DND-41 (cell line): ENCODE measurements at regions not wholly inside any gene's neighbourhood (a gene's known extent, or its start where the extent isn't known, plus 50 kb on each side); places are given as distances from the start of the nearest gene placed in this dataset.

Experiments used
- ATAC-seq: fragments of 200-7000 bp; cut with Tn5 transposase; 3 replicates; pipeline ENCODE4 v1.9.1; 2021; ENCODE audit warnings: low read depth; ENCODE audit not compliant: insufficient read depth
- DNase-seq: peaks from one replicate; pipeline ENCODE4 v3.0.0-alpha.2; 2020
- H2AFZ ChIP-seq: 2 replicates; pipeline ENCODE4 v1.6.0; 2012; ENCODE audit warnings: low read depth, low read length
- H3K27ac ChIP-seq: 2 replicates; pipeline ENCODE4 v1.5.1; 2012; ENCODE audit warnings: low read length, inconsistent platforms
- H3K27me3 ChIP-seq: fragments of 200-600 bp; sonication (generic); 2 replicates; pipeline ENCODE4 v1.6.0; 2012; ENCODE audit warnings: low read length, mild to moderate bottlenecking, inconsistent platforms; ENCODE audit not compliant: insufficient read depth, poor library complexity
- H3K36me3 ChIP-seq: 2 replicates; pipeline ENCODE4 v1.5.1; 2012; ENCODE audit warnings: low read length, inconsistent platforms; ENCODE audit not compliant: insufficient read depth
- H3K4me1 ChIP-seq: 2 replicates; pipeline ENCODE4 v1.5.1; 2012; ENCODE audit warnings: mild to moderate bottlenecking, low read length; ENCODE audit not compliant: insufficient read depth
- H3K4me2 ChIP-seq: 2 replicates; pipeline ENCODE4 v1.6.0; 2012; ENCODE audit warnings: mild to moderate bottlenecking, moderate library complexity, low read length, inconsistent platforms; ENCODE audit not compliant: insufficient read depth
- H3K4me3 ChIP-seq, 2 experiments: fragments of 200-600 bp in 1 of 2; shearing (Covaris generic) in 1 of 2; 2 replicates each; pipeline ENCODE4 v1.5.1; 2012 to 2016; ENCODE audit warnings: inconsistent platforms in 2 of 2, low read length in 2 of 2, mild to moderate bottlenecking in 2 of 2, low read depth in 1 of 2, moderate library complexity in 1 of 2
- H3K79me2 ChIP-seq: 2 replicates; pipeline ENCODE4 v1.6.0; 2012; ENCODE audit warnings: low read length, inconsistent platforms; ENCODE audit not compliant: insufficient read depth
- H3K9ac ChIP-seq: 2 replicates; pipeline ENCODE4 v1.6.0; 2012; ENCODE audit warnings: low read depth, mild to moderate bottlenecking, inconsistent platforms, low read length, moderate library complexity
- H3K9me3 ChIP-seq: 2 replicates; pipeline ENCODE4 v1.5.1; 2012; ENCODE audit warnings: low read length, moderate library complexity, mild to moderate bottlenecking, inconsistent platforms; ENCODE audit not compliant: insufficient read depth, severe bottlenecking
- H4K20me1 ChIP-seq: 2 replicates; pipeline ENCODE4 v1.6.0; 2012; ENCODE audit warnings: low read length; ENCODE audit not compliant: insufficient read depth
- EZH2 ChIP-seq: IDR thresholded peaks from 3 replicates; pipeline ENCODE4 v1.6.1; 2012; ENCODE audit warnings: borderline replicate concordance, low read depth, mild to moderate bottlenecking, moderate library complexity, low read length, inconsistent platforms; ENCODE audit not compliant: severe bottlenecking
- TF ChIP-seq, protein P1 (sequence below): IDR thresholded peaks from 2 replicates; pipeline ENCODE4 v1.5.1; 2012; ENCODE audit warnings: borderline replicate concordance, low read length, moderate library complexity, mild to moderate bottlenecking; ENCODE audit not compliant: poor library complexity, severe bottlenecking; ENCODE audit errors: extremely low read depth

DNA sequence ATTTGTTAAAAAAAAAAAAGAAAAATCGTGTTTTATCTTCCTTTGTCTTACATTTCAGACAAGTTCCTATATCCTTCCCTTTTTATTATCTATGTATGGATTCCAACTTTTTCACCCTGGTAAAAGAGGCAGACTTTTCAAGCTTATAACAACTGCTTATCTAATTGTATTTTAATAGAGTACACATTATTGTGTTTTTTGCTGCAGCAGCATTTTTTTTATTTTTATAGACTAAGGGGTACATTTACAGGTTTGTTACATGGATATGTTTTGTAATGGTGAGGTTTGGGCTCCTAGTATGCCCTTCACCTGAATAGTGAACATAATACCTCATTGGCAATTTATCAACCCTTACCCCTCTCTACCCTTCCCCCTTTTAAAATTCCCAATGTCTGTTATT, 195.0 kb upstream of the RGMB start:
- Histone ChIP-seq H3K4me1 (no peaks in the 10 kb centered on the region), H3K9me3 (no peaks in the 10 kb centered on the region), H3K27ac (no peak overlapping the region), H3K79me2 (no peaks in the 10 kb centered on the region), H3K4me3 (no peak overlapping the region), H3K9ac (no peak overlapping the region), H4K20me1 (no peaks in the 10 kb centered on the region), H3K27me3 (no peaks in the 10 kb centered on the region), H3K36me3 (no peaks in the 10 kb centered on the region), H3K4me2 (no peak overlapping the region), H2AFZ (no peak overlapping the region)
- ATAC-seq, result no peak
- TF ChIP-seq, protein P1, sequence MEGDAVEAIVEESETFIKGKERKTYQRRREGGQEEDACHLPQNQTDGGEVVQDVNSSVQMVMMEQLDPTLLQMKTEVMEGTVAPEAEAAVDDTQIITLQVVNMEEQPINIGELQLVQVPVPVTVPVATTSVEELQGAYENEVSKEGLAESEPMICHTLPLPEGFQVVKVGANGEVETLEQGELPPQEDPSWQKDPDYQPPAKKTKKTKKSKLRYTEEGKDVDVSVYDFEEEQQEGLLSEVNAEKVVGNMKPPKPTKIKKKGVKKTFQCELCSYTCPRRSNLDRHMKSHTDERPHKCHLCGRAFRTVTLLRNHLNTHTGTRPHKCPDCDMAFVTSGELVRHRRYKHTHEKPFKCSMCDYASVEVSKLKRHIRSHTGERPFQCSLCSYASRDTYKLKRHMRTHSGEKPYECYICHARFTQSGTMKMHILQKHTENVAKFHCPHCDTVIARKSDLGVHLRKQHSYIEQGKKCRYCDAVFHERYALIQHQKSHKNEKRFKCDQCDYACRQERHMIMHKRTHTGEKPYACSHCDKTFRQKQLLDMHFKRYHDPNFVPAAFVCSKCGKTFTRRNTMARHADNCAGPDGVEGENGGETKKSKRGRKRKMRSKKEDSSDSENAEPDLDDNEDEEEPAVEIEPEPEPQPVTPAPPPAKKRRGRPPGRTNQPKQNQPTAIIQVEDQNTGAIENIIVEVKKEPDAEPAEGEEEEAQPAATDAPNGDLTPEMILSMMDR, result no peak
- no peak for TF ChIP-seq EZH2
- DNase-seq, result no peak

DNA sequence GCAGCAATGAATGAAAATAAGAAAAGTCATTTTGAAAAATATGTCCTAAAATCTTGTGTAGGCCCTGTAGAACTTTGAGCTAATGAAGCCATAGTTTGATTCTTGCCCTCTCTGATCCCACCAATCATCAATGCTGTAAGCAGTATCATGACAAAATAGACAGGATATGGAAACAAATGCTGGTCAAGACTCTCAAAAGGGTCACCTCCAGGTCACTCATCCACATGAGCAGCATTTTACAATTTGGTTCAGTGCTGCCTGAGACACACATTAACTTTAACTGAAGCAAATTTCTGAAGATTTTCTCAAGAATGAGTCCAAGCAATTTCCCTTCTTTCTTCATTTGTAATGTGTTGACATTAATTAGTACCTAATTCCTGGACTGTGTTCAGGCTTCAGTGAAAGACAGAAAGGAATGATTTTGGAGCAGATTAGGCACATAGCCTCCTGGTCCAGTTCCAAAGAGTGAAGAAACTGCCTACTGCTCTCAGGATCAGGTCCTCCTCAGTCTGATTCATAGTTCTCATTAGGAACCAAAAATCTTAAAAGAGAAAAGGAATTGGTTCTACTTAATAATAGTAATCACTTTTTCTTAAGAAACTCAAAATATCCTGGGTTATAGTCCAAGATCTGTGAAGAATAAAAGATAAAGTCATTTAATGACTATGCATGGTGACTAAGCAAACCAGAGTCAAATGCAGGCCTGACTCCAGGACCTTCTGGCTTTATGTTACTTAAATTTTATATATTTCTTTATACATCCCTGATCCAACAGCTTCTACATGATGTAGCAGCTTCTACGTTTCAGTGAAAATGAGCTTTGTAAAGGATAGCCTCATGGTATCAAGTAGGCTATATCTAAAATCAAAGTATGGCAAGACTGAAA, 192.1 kb upstream of the RGMB start:
- no peak overlapping the region for H3K4me2 ChIP-seq
- no peak overlapping the region for H2AFZ ChIP-seq
- H3K4me1 ChIP-seq, result no peaks in the 10 kb centered on the region
- no peaks in the 10 kb centered on the region for H3K9me3 ChIP-seq
- ATAC-seq (no peak), DNase-seq (no peak)
- TF ChIP-seq EZH2, result no peak
- TF ChIP-seq, protein P1, result no peak
- no peaks in the 10 kb centered on the region for H3K36me3 ChIP-seq
- no peaks in the 10 kb centered on the region for H4K20me1 ChIP-seq
- no peak overlapping the region for H3K9ac ChIP-seq
- no peak overlapping the region for H3K4me3 ChIP-seq
- no peaks in the 10 kb centered on the region for H3K79me2 ChIP-seq
- H3K27ac ChIP-seq, result no peak overlapping the region
- H3K27me3 ChIP-seq, result no peaks in the 10 kb centered on the region

DNA sequence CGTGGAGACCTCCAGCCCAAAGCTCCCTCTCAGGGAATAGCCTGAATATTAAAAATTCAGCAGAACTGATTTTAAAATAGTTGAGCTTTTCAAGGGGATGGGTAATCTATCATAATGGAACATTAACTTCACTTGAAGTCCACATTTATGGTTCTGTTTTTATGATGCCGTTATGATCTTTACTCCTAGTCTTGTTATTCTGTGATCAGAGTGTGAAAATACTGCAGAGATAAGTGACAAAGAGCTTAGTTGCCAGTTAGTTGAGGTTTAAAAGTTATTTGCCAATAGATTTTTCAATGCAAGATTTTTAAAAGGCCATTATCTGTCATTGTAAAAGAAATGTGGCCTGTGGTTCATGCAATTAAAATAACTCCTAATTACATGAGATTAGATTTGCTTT, 189.9 kb upstream of the RGMB start:
- no peaks in the 10 kb centered on the region for H3K27me3 ChIP-seq
- H3K4me3 ChIP-seq, result no peak overlapping the region
- no peak for DNase-seq
- no peak overlapping the region for H2AFZ ChIP-seq
- H3K79me2 ChIP-seq, result no peaks in the 10 kb centered on the region
- no peak overlapping the region for H3K4me2 ChIP-seq
- H3K9ac ChIP-seq, result no peak overlapping the region
- no peaks in the 10 kb centered on the region for H3K36me3 ChIP-seq
- H3K27ac ChIP-seq, result no peak overlapping the region
- no peaks in the 10 kb centered on the region for H4K20me1 ChIP-seq
- no peak for ATAC-seq
- H3K9me3 ChIP-seq, result no peaks in the 10 kb centered on the region
- no peaks in the 10 kb centered on the region for H3K4me1 ChIP-seq
- TF ChIP-seq, protein P1, result no peak
- TF ChIP-seq EZH2, result no peak
